ENCODE measurements at regions not wholly inside any gene's neighbourhood (a gene's known extent, or its start where the extent isn't known, plus 50 kb on each side); places are given as distances from the start of the nearest gene placed in this dataset.

- no peak for DNase-seq
Observed at GRCh38 chr11:115665958-115666357, 161.7 kb upstream of the CADM1 start.

GRCh38 chr11:115665175-115665821 is 161.1 kb upstream of the CADM1 start:
- no peak for DNase-seq

GRCh38 chr11:115664313-115664712 is 160.1 kb upstream of the CADM1 start:
- DNase-seq = no peak

- DNase-seq = no peak
Observed at GRCh38 chr11:115663790-115664189, 159.6 kb upstream of the CADM1 start.

- DNase-seq = no peak
Observed at GRCh38 chr11:115660030-115660805, 156.0 kb upstream of the CADM1 start.

- no peak for DNase-seq
Observed at GRCh38 chr11:115659061-115659963, 155.1 kb upstream of the CADM1 start.

- no peak for DNase-seq
Observed at GRCh38 chr11:115657586-115657985, 153.4 kb upstream of the CADM1 start.

- no peak for DNase-seq
Observed at GRCh38 chr11:115656669-115657068, 152.5 kb upstream of the CADM1 start.

- DNase-seq = no peak
Observed at GRCh38 chr11:115656041-115656440, 151.8 kb upstream of the CADM1 start.

GRCh38 chr11:115654792-115655191 is 150.6 kb upstream of the CADM1 start:
- DNase-seq = no peak

- no peak for DNase-seq
Observed at GRCh38 chr11:115653926-115654325, 149.7 kb upstream of the CADM1 start.

GRCh38 chr11:115653076-115653475 is 148.9 kb upstream of the CADM1 start:
- no peak for DNase-seq

- no peak for DNase-seq
Observed at GRCh38 chr11:115652496-115652895, 148.3 kb upstream of the CADM1 start.

- DNase-seq = no peak
Observed at GRCh38 chr11:115652094-115652493, 147.9 kb upstream of the CADM1 start.

- no peak for DNase-seq
Observed at GRCh38 chr11:115649461-115649860, 145.2 kb upstream of the CADM1 start.

GRCh38 chr11:115645631-115646317 is 141.6 kb upstream of the CADM1 start:
- DNase-seq = no peak

- DNase-seq = no peak
Observed at GRCh38 chr11:115644856-115645255, 140.6 kb upstream of the CADM1 start.

- no peak for DNase-seq
Observed at GRCh38 chr11:115643549-115644270, 139.5 kb upstream of the CADM1 start.

GRCh38 chr11:115642660-115643059 is 138.4 kb upstream of the CADM1 start:
- DNase-seq = peak; percentile 47

GRCh38 chr11:115637599-115638241 is 133.5 kb upstream of the CADM1 start:
- no peak for DNase-seq

- DNase-seq = no peak
Observed at GRCh38 chr11:115636753-115637527, 132.7 kb upstream of the CADM1 start.

Measured in DMS153 (cell line).